ENCODE measurements at regions not wholly inside any gene's neighbourhood (a gene's known extent, or its start where the extent isn't known, plus 50 kb on each side); places are given as distances from the start of the nearest gene placed in this dataset.

- Histone ChIP-seq H3K79me2 (ENCODE audit: insufficient read depth, low read length) (no peaks in the 10 kb centered on the region), H3K27me3 (ENCODE audit: insufficient read depth, low read length) (no peaks in the 10 kb centered on the region), H3K4me1 (ENCODE audit: insufficient read depth, low read length) (no peaks in the 10 kb centered on the region), H3K4me3 (ENCODE audit: insufficient read depth, low read depth, low read length) (no peak overlapping the region), H3K9ac (ENCODE audit: low read length) (no peak overlapping the region), H4K20me1 (ENCODE audit: insufficient read depth, low read length) (no peaks in the 10 kb centered on the region), H3K36me3 (ENCODE audit: insufficient read depth, low read length) (no peaks in the 10 kb centered on the region), H2AFZ (ENCODE audit: low read depth, low read length) (no peak overlapping the region), H3K9me3 (ENCODE audit: insufficient read depth, low read depth, low read length) (peaks cover 1% of the 10 kb centered on the region), H3K27ac (ENCODE audit: low read depth, low read length) (no peak overlapping the region), H3K4me2 (ENCODE audit: low read length) (peak overlapping the region; percentile 29)
- DNase-seq (ENCODE audit: low read depth) (peak; percentile 3), FAIRE-seq (no peak)
- TF ChIP-seq CTCF (IDR thresholded peaks at IDR 0.05; ENCODE audit: insufficient read depth, low read depth, low read length) (no peak), EZH2 (IDR thresholded peaks at IDR 0.05; ENCODE audit: insufficient read depth, low read length) (no peak)
- no peaks in the 10 kb centered on the region for H3K36me3 Mint-ChIP-seq (ENCODE audit: low read depth, unreplicated experiment)
- peaks cover 5% of the 10 kb centered on the region for H3K27me3 Mint-ChIP-seq (ENCODE audit: low read depth, unreplicated experiment)
- peaks cover 14% of the 10 kb centered on the region for H3K9me3 Mint-ChIP-seq (ENCODE audit: unreplicated experiment)
- peaks cover 6% of the 10 kb centered on the region for H3K4me1 Mint-ChIP-seq (ENCODE audit: low read depth, unreplicated experiment)
- no peak overlapping the region for H3K4me3 Mint-ChIP-seq (ENCODE audit: unreplicated experiment)
- no peak overlapping the region for H3K27ac Mint-ChIP-seq (ENCODE audit: unreplicated experiment)
These were observed 209.1 kb upstream of the TUT7 start for GRCh38 chr9:86563350-86563749.

- peaks cover 11% of the 10 kb centered on the region for H3K4me1 Mint-ChIP-seq (ENCODE audit: low read depth, unreplicated experiment)
- Histone ChIP-seq H3K4me1 (ENCODE audit: insufficient read depth, low read length) (no peaks in the 10 kb centered on the region), H3K27me3 (ENCODE audit: insufficient read depth, low read length) (no peaks in the 10 kb centered on the region), H4K20me1 (ENCODE audit: insufficient read depth, low read length) (no peaks in the 10 kb centered on the region), H3K9me3 (ENCODE audit: insufficient read depth, low read depth, low read length) (no peaks in the 10 kb centered on the region), H3K36me3 (ENCODE audit: insufficient read depth, low read length) (no peaks in the 10 kb centered on the region), H3K79me2 (ENCODE audit: insufficient read depth, low read length) (no peaks in the 10 kb centered on the region), H3K27ac (ENCODE audit: low read depth, low read length) (no peak overlapping the region), H3K4me3 (ENCODE audit: insufficient read depth, low read depth, low read length) (no peak overlapping the region), H3K9ac (ENCODE audit: low read length) (no peak overlapping the region), H2AFZ (ENCODE audit: low read depth, low read length) (no peak overlapping the region), H3K4me2 (ENCODE audit: low read length) (no peak overlapping the region)
- no peak for DNase-seq (ENCODE audit: low read depth)
- H3K36me3 Mint-ChIP-seq (ENCODE audit: low read depth, unreplicated experiment) = no peaks in the 10 kb centered on the region
- no peak overlapping the region for H3K27ac Mint-ChIP-seq (ENCODE audit: unreplicated experiment)
- FAIRE-seq = no peak
- H3K27me3 Mint-ChIP-seq (ENCODE audit: low read depth, unreplicated experiment) = peaks cover 5% of the 10 kb centered on the region
- H3K4me3 Mint-ChIP-seq (ENCODE audit: unreplicated experiment) = no peak overlapping the region
- peaks cover 15% of the 10 kb centered on the region for H3K9me3 Mint-ChIP-seq (ENCODE audit: unreplicated experiment)
- no peak for TF ChIP-seq EZH2 (IDR thresholded peaks at IDR 0.05; ENCODE audit: insufficient read depth, low read length)
- TF ChIP-seq CTCF (IDR thresholded peaks at IDR 0.05; ENCODE audit: insufficient read depth, low read depth, low read length) = no peak
These were observed 208.5 kb upstream of the TUT7 start for GRCh38 chr9:86562691-86563090.

- DNase-seq (ENCODE audit: low read depth) = no peak
- H3K4me1 Mint-ChIP-seq (ENCODE audit: low read depth, unreplicated experiment) = peaks cover 15% of the 10 kb centered on the region
- no peak overlapping the region for H3K4me3 ChIP-seq (ENCODE audit: insufficient read depth, low read depth, low read length)
- H3K4me3 Mint-ChIP-seq (ENCODE audit: unreplicated experiment) = no peak overlapping the region
- H3K9me3 ChIP-seq (ENCODE audit: insufficient read depth, low read depth, low read length) = no peaks in the 10 kb centered on the region
- H3K36me3 Mint-ChIP-seq (ENCODE audit: low read depth, unreplicated experiment) = no peaks in the 10 kb centered on the region
- no peak overlapping the region for H3K4me2 ChIP-seq (ENCODE audit: low read length)
- H3K79me2 ChIP-seq (ENCODE audit: insufficient read depth, low read length) = no peaks in the 10 kb centered on the region
- H3K27ac Mint-ChIP-seq (ENCODE audit: unreplicated experiment) = no peak overlapping the region
- FAIRE-seq = no peak
- no peaks in the 10 kb centered on the region for H4K20me1 ChIP-seq (ENCODE audit: insufficient read depth, low read length)
- no peak overlapping the region for H2AFZ ChIP-seq (ENCODE audit: low read depth, low read length)
- no peaks in the 10 kb centered on the region for H3K36me3 ChIP-seq (ENCODE audit: insufficient read depth, low read length)
- TF ChIP-seq CTCF (IDR thresholded peaks at IDR 0.05; ENCODE audit: insufficient read depth, low read depth, low read length) = no peak
- TF ChIP-seq EZH2 (IDR thresholded peaks at IDR 0.05; ENCODE audit: insufficient read depth, low read length) = no peak
- H3K27ac ChIP-seq (ENCODE audit: low read depth, low read length) = no peak overlapping the region
- H3K9me3 Mint-ChIP-seq (ENCODE audit: unreplicated experiment) = peaks cover 4% of the 10 kb centered on the region
- H3K4me1 ChIP-seq (ENCODE audit: insufficient read depth, low read length) = peaks cover 3% of the 10 kb centered on the region
- peaks cover 5% of the 10 kb centered on the region for H3K27me3 Mint-ChIP-seq (ENCODE audit: low read depth, unreplicated experiment)
- no peaks in the 10 kb centered on the region for H3K27me3 ChIP-seq (ENCODE audit: insufficient read depth, low read length)
- H3K9ac ChIP-seq (ENCODE audit: low read length) = no peak overlapping the region
These were observed 203.7 kb upstream of the TUT7 start for GRCh38 chr9:86557918-86558317.

All from astrocyte (in vitro differentiated cells and primary cell).